Activated gamma-delta T cell treated with anti-CD3 and anti-CD28 coated beads, Interleukin-2, amount 50 U/mL, for 16 hours (primary cell): ENCODE measurements at regions not wholly inside any gene's neighbourhood (a gene's known extent, or its start where the extent isn't known, plus 50 kb on each side); places are given as distances from the start of the nearest gene placed in this dataset.
"Not testable (repeated sequence)": the region's sequence is repeated elsewhere in the genome, so short reads cannot be mapped to it uniquely, and the experiment has no call there.

Source experiments
- DNase-seq: peaks from one replicate; pipeline ENCODE4 v3.0.0-alpha.2; 2020; ENCODE audit warnings: low read depth

- DNase-seq: no peak
Measured at GRCh38 chr1:98287626-98288025, 366.8 kb upstream of the DPYD start.

- no peak for DNase-seq
Measured at GRCh38 chr1:98286656-98287055, 365.8 kb upstream of the DPYD start.

- not testable (repeated sequence) for DNase-seq
Measured at GRCh38 chr1:98285286-98285685, 364.5 kb upstream of the DPYD start.

GRCh38 chr1:98280049-98280448 lies 359.2 kb upstream of the DPYD start:
- DNase-seq: no peak

GRCh38 chr1:98278055-98278454 lies 357.2 kb upstream of the DPYD start:
- DNase-seq: no peak

- DNase-seq: no peak
Measured at GRCh38 chr1:98277118-98277517, 356.3 kb upstream of the DPYD start.

- no peak for DNase-seq
Measured at GRCh38 chr1:98276514-98276913, 355.7 kb upstream of the DPYD start.

- DNase-seq: no peak
Measured at GRCh38 chr1:98268316-98268715, 347.5 kb upstream of the DPYD start.

GRCh38 chr1:98267423-98267822 lies 346.6 kb upstream of the DPYD start:
- DNase-seq: no peak

- no peak for DNase-seq
Measured at GRCh38 chr1:98264727-98265126, 343.9 kb upstream of the DPYD start.

- DNase-seq: no peak
Measured at GRCh38 chr1:98260839-98261238, 340.0 kb upstream of the DPYD start.

GRCh38 chr1:98260412-98260811 lies 339.6 kb upstream of the DPYD start:
- no peak for DNase-seq

- DNase-seq: no peak
Measured at GRCh38 chr1:98256700-98257099, 335.9 kb upstream of the DPYD start.

GRCh38 chr1:98253145-98253544 lies 332.3 kb upstream of the DPYD start:
- DNase-seq: no peak

- DNase-seq: no peak
Measured at GRCh38 chr1:98251497-98251896, 330.7 kb upstream of the DPYD start.

- no peak for DNase-seq
Measured at GRCh38 chr1:98232678-98233077, 311.8 kb upstream of the DPYD start.

GRCh38 chr1:98222706-98223105 lies 301.9 kb upstream of the DPYD start:
- no peak for DNase-seq

GRCh38 chr1:98221923-98222322 lies 301.1 kb upstream of the DPYD start:
- no peak for DNase-seq

GRCh38 chr1:98217601-98218000 lies 296.8 kb upstream of the DPYD start:
- DNase-seq: no peak

- no peak for DNase-seq
Measured at GRCh38 chr1:98216304-98216703, 295.5 kb upstream of the DPYD start.

GRCh38 chr1:98211271-98211845 lies 290.5 kb upstream of the DPYD start:
- DNase-seq: no peak

GRCh38 chr1:98210563-98210962 lies 289.7 kb upstream of the DPYD start:
- no peak for DNase-seq

GRCh38 chr1:98210064-98210463 lies 289.2 kb upstream of the DPYD start:
- DNase-seq: no peak

GRCh38 chr1:98205291-98206017 lies 284.6 kb upstream of the DPYD start:
- DNase-seq: no peak
